Activated naive CD8-positive, alpha-beta T cell treated with anti-CD3 and anti-CD28 coated beads, Interleukin-2, amount 10 ng/mL, durations not matched to agents 7 days and 5 days (primary cell): ENCODE measurements at regions not wholly inside any gene's neighbourhood (a gene's known extent, or its start where the extent isn't known, plus 50 kb on each side); places are given as distances from the start of the nearest gene placed in this dataset.

Experiments used
- ATAC-seq: fragments of 150-1000 bp; cut with Tn5 transposase; one replicate; pipeline ENCODE4 v1.10.0; 2021; ENCODE audit warnings: low read depth, moderate library complexity
- POLR2A ChIA-PET: fragments of 350-600 bp; sonication (Branson Sonifier 250); formaldehyde crosslinking; loops from one replicate; lab custom pipeline; 2021; ENCODE audit warnings: antibody characterized with exemption; lab: Charles Lee
- DNase-seq: peaks from one replicate; pipeline ENCODE4 v3.0.0; 2021
- H3K27ac Mint-ChIP-seq: one replicate; pipeline ENCODE4 v1.8.0; 2022; ENCODE audit warnings: mild to moderate bottlenecking, mixed read lengths
- H3K27me3 Mint-ChIP-seq: one replicate; pipeline ENCODE4 v1.8.0; 2022; ENCODE audit warnings: mild to moderate bottlenecking, moderate library complexity, mixed read lengths
- H3K36me3 Mint-ChIP-seq: one replicate; pipeline ENCODE4 v1.8.0; 2021; ENCODE audit warnings: mild to moderate bottlenecking, mixed read lengths
- H3K4me1 Mint-ChIP-seq: one replicate; pipeline ENCODE4 v1.8.0; 2021; ENCODE audit warnings: mixed read lengths
- H3K4me3 Mint-ChIP-seq: one replicate; pipeline ENCODE4 v1.8.0; 2022; ENCODE audit warnings: mild to moderate bottlenecking, moderate library complexity, mixed read lengths
- H3K9me3 Mint-ChIP-seq: one replicate; pipeline ENCODE4 v1.8.0; 2021; ENCODE audit warnings: mixed read lengths

DNA sequence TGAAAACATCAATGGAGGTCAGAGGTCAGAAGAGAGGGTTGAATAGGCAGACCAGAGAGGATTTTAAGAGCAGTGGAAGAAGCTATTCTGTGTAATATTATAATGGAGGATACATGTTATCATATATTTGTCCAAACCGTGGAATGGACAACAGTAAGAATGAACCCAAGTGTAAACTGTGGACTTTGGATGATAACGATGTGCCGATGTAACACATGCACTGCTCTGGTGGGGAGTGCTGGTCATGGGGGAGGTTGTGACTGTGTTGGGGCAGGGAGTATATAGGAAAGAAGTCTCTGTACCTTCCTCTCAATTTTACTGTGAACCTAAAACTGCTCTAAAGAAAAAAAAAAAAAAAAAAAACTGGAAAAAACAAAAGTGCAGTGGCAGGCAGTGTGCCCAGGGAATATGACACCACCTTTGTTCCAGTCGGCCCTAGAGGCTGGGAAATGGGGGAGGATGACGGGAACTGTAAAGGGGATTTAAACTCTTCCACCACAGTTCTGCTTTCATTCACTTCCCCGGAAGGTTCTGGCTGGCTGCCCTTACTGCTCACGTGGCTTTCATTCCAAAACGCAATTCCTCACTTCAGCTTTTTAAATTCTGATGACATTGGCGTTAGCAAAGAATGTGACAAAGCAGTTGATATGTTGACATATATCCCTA, 113.7 kb upstream of the ANKRD1 start:
- peak overlapping the region; percentile 96 for H3K27ac Mint-ChIP-seq
- H3K4me3 Mint-ChIP-seq = peak overlapping the region; percentile 73
- H3K36me3 Mint-ChIP-seq = peaks cover 4% of the 10 kb centered on the region
- POLR2A ChIA-PET = interaction anchor here (0.6 to 1.4 kb wide), 4 partner anchors 54 to 871 kb away, joined by 3 to 4 read pairs (median 4); no protein-coding TSS in a partner anchor
- no peak for DNase-seq
- peaks cover 17% of the 10 kb centered on the region for H3K4me1 Mint-ChIP-seq
- ATAC-seq = peak; percentile 30
- H3K9me3 Mint-ChIP-seq = peaks cover 5% of the 10 kb centered on the region
- H3K27me3 Mint-ChIP-seq = peaks cover 9% of the 10 kb centered on the region

DNA sequence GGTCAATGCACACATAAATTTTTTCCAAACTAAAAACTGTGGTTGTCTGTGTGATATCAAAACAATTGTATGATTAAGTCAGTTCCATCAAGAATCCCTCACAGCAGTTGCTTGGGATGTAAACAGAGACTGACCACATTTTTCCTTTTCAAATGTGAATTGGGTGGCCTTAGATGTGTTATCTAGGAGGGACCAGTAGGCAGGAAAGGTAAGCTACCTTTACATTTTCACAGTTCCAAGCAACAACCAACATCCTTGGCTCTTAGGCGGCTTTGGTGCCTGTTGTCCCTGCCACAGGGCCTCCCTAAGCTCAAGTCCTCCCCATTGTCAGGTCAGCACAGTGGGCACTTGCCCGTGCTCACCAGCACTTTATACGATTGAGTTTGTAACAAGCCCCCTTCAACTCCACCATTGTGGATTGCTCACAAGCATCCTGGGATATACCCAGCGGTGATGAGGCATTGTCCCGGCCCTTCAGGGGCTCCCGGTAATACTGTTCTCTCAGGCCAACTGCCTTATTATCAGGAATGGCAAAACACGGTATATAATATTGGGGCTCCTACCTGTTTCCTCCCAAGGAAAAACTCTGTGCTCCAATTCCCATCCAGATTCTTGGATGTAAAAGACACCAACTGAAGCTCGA, 114.9 kb upstream of the ANKRD1 start:
- DNase-seq (no peak), ATAC-seq (no peak)
- Mint-ChIP-seq H3K27me3 (peaks cover 12% of the 10 kb centered on the region), H3K36me3 (peaks cover 4% of the 10 kb centered on the region), H3K4me1 (peaks cover 17% of the 10 kb centered on the region), H3K27ac (no peak overlapping the region), H3K4me3 (no peak overlapping the region), H3K9me3 (peaks cover 5% of the 10 kb centered on the region)
- POLR2A ChIA-PET = no interaction called here

DNA sequence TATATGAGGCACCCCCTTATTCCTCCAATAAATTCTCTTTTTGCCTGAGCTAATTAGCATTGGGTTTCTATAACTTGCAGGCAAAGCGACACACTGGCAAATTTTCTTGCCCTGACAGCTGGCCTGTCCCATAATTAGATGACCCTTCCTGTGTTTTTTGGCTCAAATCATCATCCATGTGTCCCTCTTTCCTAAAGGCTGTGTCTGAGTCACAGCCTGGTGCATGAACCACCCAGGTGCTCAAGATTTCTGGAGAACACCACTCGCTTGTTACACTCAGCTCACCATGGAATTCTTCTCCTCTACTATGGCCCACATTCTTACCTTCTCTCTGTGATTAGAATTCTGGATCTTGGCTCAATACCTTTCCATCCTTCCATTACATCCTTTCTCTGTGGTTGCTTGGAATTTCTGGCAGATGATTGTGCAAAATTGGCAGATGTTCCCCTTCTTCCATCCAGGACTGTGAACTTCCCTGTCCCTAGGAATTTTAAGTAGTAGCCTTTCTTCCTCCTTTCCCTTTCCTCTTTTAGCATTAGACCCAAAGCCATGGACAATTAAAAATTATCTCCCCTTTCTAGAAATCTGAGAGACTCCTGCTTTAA, 116.0 kb upstream of the ANKRD1 start:
- no peak overlapping the region for H3K27ac Mint-ChIP-seq

DNA sequence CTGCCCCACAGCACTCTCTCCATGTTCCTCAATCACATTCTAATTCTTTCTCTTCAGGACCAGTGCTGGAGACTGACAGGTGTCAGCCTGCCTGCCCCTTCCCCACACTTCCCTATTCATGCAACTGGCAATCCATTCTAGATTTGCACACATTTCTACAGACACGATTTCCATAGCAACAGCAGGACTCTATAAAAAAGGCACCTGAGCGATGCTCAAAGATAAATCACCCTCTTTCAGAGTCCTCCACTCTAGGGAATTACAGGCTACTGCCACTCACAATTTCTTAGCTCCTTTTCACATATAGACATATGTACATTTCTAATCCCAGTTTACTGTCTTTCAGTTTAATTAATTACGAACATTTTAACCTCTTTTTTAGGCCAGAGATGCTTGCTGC, 118.1 kb upstream of the ANKRD1 start:
- H3K4me3 Mint-ChIP-seq = no peak overlapping the region
- no peak overlapping the region for H3K27ac Mint-ChIP-seq
- H3K27me3 Mint-ChIP-seq = peaks cover 22% of the 10 kb centered on the region
- POLR2A ChIA-PET = no interaction called here
- H3K4me1 Mint-ChIP-seq = peaks cover 7% of the 10 kb centered on the region
- peaks cover 3% of the 10 kb centered on the region for H3K9me3 Mint-ChIP-seq
- H3K36me3 Mint-ChIP-seq = peaks cover 4% of the 10 kb centered on the region
- no peak for DNase-seq
- no peak for ATAC-seq

More for the DNA sequence above, 116.0 kb upstream of the ANKRD1 start:
- no peak for DNase-seq
- Mint-ChIP-seq H3K27me3 (peaks cover 21% of the 10 kb centered on the region), H3K4me1 (peaks cover 17% of the 10 kb centered on the region), H3K4me3 (no peak overlapping the region), H3K36me3 (peaks cover 4% of the 10 kb centered on the region), H3K9me3 (peaks cover 5% of the 10 kb centered on the region)
- no peak for ATAC-seq
- POLR2A ChIA-PET = interaction anchor here (0.6 kb wide), 1 partner anchor 136 kb away, joined by 4 read pairs; no protein-coding TSS in a partner anchor

DNA sequence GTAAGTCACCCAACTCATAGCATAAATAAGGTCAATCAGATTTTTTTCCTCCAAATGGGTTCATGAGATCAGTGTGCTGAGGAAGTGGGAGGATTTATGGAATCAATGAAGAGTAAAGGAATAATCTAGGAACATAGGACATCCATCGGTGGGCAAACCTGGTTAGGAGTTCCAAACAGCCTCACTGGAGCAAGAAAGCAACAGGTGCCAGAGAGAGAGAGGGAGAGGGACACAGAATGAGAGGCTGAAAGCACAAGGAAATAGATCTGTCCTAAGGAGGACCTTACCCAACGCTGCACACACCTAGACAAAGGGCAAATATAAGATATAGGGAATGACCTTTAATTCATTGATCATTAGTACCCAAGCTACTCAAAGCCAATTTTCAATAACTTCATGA, 119.5 kb upstream of the ANKRD1 start:
- Mint-ChIP-seq H3K4me3 (no peak overlapping the region), H3K27me3 (peaks cover 22% of the 10 kb centered on the region), H3K27ac (no peak overlapping the region), H3K9me3 (no peaks in the 10 kb centered on the region), H3K36me3 (no peaks in the 10 kb centered on the region), H3K4me1 (no peaks in the 10 kb centered on the region)
- DNase-seq (no peak), ATAC-seq (no peak)
- POLR2A ChIA-PET = no interaction called here

DNA sequence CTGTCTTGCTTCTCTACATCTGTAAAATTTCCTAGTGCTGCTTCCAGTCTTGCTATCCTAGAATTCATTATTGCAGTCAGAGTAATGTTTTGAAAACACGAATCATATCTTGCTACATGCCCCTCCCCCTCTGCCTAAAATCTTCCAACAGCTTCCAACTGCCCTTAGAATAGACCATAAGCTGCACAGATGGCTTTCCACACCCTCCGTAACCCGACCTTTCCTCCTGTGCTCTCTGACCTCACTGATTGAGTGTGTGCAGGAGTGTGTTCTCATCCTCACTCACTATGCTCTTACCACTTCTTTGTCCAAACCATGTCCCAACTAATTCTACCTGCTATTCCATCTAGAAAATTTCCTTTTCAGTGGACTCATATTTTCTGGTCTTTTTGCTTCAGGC, 121.2 kb upstream of the ANKRD1 start:
- Mint-ChIP-seq H3K4me1 (no peaks in the 10 kb centered on the region), H3K9me3 (peaks cover 2% of the 10 kb centered on the region), H3K36me3 (no peaks in the 10 kb centered on the region), H3K4me3 (no peak overlapping the region), H3K27ac (no peak overlapping the region), H3K27me3 (peaks cover 26% of the 10 kb centered on the region)
- POLR2A ChIA-PET = no interaction called here
- ATAC-seq (no peak), DNase-seq (no peak)

DNA sequence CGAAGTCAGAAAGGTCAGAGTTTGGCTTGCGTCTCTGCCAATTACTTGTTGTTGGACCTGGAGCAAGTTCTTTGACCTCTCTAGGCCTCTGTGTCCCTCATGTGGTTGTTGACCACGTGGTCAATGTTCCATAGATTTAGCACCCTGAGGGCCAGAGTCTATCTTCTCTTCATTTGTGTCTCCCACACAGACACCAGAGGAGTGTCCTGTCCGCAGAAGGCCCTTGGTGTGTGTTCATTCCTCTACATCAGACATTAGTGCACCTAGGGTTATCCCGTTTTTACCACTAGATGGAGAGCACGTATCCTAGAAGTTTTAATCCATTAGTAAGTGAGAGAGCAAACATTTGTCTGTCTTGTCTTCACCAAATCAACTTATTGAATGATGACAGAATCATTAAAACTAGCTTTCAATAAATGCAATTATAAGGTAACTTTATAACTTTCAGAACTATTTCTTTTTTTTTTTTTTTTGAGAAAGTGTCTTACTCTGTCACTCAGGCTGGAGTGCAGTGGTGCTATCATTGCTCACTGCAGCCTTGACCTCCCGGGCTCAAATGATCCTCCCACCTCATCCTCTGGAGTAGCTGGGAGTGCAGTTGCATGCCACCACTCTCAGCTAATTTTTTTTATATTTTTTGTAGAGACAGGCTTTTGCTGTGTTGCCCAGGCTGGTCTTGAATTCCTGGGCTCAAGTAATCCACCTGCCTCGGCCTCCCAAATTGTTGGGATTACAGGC, 122.5 kb upstream of the ANKRD1 start:
- DNase-seq (no peak), ATAC-seq (no peak)
- H3K27ac Mint-ChIP-seq = no peak overlapping the region
- H3K4me1 Mint-ChIP-seq = peaks cover under 1% of the 10 kb centered on the region
- H3K9me3 Mint-ChIP-seq = peaks cover 2% of the 10 kb centered on the region
- no peak overlapping the region for H3K4me3 Mint-ChIP-seq
- POLR2A ChIA-PET = no interaction called here
- H3K27me3 Mint-ChIP-seq = peaks cover 26% of the 10 kb centered on the region
- no peaks in the 10 kb centered on the region for H3K36me3 Mint-ChIP-seq

DNA sequence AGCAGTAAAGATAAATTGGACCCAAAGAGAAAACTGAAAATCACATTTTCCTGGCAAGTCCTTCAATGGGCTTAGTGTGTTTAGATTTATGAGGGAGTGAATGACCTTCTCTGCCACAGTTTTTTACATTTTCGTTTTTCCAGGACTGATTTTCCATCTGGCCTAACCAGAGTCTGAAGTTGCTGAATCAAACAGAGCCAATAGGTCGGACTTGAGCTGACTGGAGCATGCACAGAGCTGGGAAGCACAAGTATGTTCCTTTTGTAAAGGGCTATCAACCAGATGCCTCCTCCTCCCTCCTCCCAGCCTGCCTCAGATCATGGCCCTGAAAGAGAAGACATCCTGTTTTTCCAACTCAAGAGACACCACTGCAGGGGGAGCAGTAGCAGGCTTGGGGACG, 126.0 kb upstream of the ANKRD1 start:
- Mint-ChIP-seq H3K27me3 (peaks cover 19% of the 10 kb centered on the region), H3K36me3 (no peaks in the 10 kb centered on the region), H3K4me1 (peaks cover 6% of the 10 kb centered on the region), H3K9me3 (peaks cover 2% of the 10 kb centered on the region), H3K4me3 (no peak overlapping the region), H3K27ac (no peak overlapping the region)
- no peak for ATAC-seq
- DNase-seq = no peak
- POLR2A ChIA-PET = no interaction called here

DNA sequence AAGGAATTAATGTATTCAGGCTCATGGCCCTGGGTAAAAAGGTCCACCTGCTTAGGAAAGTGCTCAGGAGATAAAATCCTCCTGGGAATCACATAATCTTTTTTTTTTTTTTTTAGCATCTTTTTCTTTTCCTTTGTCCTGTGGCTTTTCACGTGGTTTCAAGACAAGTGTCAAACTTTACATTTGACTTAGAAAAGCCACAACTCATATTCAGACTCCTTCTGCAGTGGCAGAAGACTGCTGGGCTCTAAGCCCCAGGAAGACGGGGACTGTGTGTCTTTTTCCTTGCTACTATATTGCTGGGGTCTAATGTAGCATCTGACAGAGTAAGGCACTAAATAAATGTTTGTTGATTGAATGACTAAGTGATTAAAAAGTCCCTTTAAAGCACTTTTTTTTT, 127.5 kb upstream of the ANKRD1 start:
- Mint-ChIP-seq H3K4me1 (peaks cover 6% of the 10 kb centered on the region), H3K27ac (no peak overlapping the region), H3K27me3 (peaks cover 18% of the 10 kb centered on the region), H3K9me3 (peaks cover 2% of the 10 kb centered on the region), H3K4me3 (no peak overlapping the region), H3K36me3 (no peaks in the 10 kb centered on the region)
- POLR2A ChIA-PET = no interaction called here
- ATAC-seq (no peak), DNase-seq (no peak)

DNA sequence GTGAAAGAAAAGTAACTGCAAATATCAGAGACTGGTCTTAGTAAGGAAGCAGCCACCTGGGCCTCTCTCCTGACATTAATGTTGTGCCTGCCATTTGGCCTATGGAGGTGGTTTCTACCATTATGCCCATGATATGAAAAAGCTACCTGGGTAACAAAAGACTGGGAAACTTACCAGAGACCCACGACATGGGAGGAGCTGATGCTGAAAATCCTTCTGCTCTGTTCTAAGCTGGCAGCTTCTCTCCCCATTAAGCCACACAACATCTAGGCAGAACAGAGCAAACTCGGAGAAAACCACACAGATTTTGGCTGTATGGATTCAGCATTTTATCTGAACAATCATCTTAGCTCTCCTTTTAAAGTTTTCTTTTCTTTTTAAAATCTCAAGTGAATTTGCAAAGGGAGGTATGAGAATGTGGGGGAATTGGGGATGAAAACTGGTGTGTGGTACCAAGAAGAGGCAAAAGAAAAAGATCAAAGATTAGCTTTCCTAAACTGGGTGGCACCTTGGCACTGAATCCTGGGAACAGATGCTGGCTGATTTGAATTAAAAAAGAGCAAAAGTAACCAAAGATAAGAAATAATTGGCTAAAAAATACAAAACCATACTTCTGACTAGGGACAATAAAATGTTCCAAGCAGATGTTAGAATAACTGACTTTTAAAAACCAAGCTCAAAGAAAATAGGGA, 128.6 kb upstream of the ANKRD1 start:
- H3K27ac Mint-ChIP-seq = no peak overlapping the region
- DNase-seq = no peak
- H3K4me3 Mint-ChIP-seq = no peak overlapping the region
- H3K27me3 Mint-ChIP-seq = peaks cover 18% of the 10 kb centered on the region
- no peak for ATAC-seq
- peaks cover 6% of the 10 kb centered on the region for H3K4me1 Mint-ChIP-seq
- peaks cover 2% of the 10 kb centered on the region for H3K9me3 Mint-ChIP-seq
- POLR2A ChIA-PET = no interaction called here
- no peaks in the 10 kb centered on the region for H3K36me3 Mint-ChIP-seq

DNA sequence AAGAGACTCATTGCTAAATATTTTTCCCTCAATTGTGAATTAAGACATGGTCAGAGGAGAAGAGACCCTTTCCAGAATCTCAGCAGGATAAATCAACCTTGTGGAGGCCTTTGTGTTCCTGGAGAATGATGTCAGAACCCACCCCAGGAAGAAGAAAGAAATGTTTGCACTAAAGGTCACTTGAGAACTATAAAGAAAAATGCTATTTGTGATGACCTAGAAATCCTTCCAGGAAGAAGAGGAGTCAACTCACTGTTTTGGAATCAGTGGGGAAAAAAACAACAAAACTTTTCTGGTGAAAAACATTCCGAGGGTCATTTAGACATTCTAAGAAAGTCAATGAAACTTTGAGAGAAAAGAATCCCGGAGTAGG, 129.1 kb upstream of the ANKRD1 start:
- no peak for ATAC-seq
- POLR2A ChIA-PET = no interaction called here
- Mint-ChIP-seq H3K9me3 (peaks cover 2% of the 10 kb centered on the region), H3K27me3 (peaks cover 18% of the 10 kb centered on the region), H3K4me3 (no peak overlapping the region), H3K4me1 (peaks cover 6% of the 10 kb centered on the region), H3K27ac (no peak overlapping the region), H3K36me3 (no peaks in the 10 kb centered on the region)
- no peak for DNase-seq

DNA sequence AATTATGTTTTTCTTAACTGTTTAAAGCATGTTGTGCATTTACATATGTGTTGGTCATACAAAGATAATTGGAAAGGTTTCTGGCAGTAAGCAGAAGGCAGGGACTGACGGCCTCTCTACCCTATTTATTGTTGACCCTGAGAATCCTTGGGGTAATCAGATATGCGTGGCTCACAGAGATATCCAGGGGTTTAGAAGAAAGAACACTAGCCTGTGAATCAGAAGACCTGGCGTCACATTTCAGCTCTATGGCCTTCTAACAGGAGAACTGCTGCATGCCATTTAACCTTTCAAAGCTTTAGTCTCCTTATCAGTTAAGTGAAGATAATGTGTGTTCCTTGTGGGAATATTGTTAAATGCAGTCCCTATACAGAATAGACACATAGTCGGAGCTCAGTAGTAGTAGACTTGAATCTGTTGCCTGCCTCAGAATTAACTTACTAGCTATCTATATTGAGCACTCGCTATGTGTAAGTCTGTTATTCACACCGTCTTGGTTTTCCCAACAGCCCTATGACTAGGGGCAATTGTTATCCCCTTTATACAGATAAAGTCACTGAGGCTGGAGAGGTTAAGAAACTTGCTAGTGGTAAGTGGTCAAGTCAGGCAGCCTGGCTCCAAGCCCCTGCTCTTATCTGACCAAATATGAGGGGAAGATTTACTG, 129.6 kb upstream of the ANKRD1 start:
- peaks cover 6% of the 10 kb centered on the region for H3K4me1 Mint-ChIP-seq
- no peaks in the 10 kb centered on the region for H3K36me3 Mint-ChIP-seq
- no peak for ATAC-seq
- H3K4me3 Mint-ChIP-seq = no peak overlapping the region
- DNase-seq = no peak
- peaks cover 2% of the 10 kb centered on the region for H3K9me3 Mint-ChIP-seq
- peaks cover 18% of the 10 kb centered on the region for H3K27me3 Mint-ChIP-seq
- POLR2A ChIA-PET = no interaction called here
- no peak overlapping the region for H3K27ac Mint-ChIP-seq

DNA sequence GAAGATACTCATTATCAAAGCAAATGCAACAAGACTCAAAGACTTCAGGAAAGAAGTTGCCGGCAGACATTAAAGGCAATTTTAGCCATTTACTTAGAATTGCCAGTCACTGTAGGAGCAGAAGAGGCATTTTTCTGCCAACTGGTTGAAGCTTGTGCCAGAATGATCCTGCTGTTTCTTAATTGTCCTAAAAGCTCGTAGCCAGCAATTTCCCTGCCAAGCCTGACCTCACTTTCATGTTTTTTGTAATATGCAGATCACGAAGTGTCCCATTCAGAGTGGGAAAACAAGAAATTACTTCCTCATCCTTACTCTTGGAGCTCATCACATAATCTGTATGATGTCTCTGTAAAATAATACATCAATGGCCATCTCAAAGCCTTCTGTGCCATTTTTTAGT, 130.9 kb upstream of the ANKRD1 start:
- ATAC-seq (no peak), DNase-seq (no peak)
- Mint-ChIP-seq H3K4me1 (peaks cover 6% of the 10 kb centered on the region), H3K36me3 (no peaks in the 10 kb centered on the region), H3K4me3 (no peak overlapping the region), H3K27me3 (peaks cover 14% of the 10 kb centered on the region), H3K27ac (no peak overlapping the region), H3K9me3 (no peaks in the 10 kb centered on the region)
- POLR2A ChIA-PET = no interaction called here
